HCT116 (cell line): ENCODE measurements at regions not wholly inside any gene's neighbourhood (a gene's known extent, or its start where the extent isn't known, plus 50 kb on each side); places are given as distances from the start of the nearest gene placed in this dataset.

ENCODE experiments used
- ATAC-seq: fragments of 200-7000 bp; cut with Tn5 transposase; 2 replicates; pipeline ENCODE4 v1.9.1; 2020; ENCODE audit warnings: mild to moderate bottlenecking, moderate library complexity
- BruUV-seq: library from RNA; stranded (reverse); fragments of 400-500 nt; replicated peaks from 2 replicates; lab custom pipeline; 2021; lab: Mats Ljungman, UMichigan
- CTCF ChIA-PET: fragments of 300-600 bp; sonication (Branson Sonifier 250); formaldehyde crosslinking; loops from one replicate; lab custom pipeline; 2021; ENCODE audit warnings: antibody characterized with exemption; lab: Charles Lee
- POLR2A ChIA-PET: fragments of 300-600, 350-600 bp; sonication (Branson Sonifier 250); formaldehyde crosslinking; loops from one replicate; lab custom pipeline; 2021; ENCODE audit warnings: antibody characterized with exemption; lab: Charles Lee
- RAD21 ChIA-PET, 2 experiments: fragments of 300-600 bp; sonication (Branson Sonifier 250); formaldehyde crosslinking; loops; one replicate each; lab custom pipeline; 2023; ENCODE audit warnings: low total read pairs in 2 of 2; ENCODE audit not compliant: uncharacterized antibody in 2 of 2, unreplicated experiment in 2 of 2, low non-redundant PET in 1 of 2; lab: Charles Lee
- DNase-seq: peaks from one replicate; pipeline ENCODE4 v3.0.0-alpha.2; 2010; ENCODE audit warnings: low read depth, low spot score
- H2AFZ ChIP-seq: fragments of 200-600 bp; shearing (Covaris generic), sonication (generic); 2 replicates; pipeline ENCODE4 v1.6.1; 2017; ENCODE audit warnings: low read depth, mixed run types, mixed read lengths, antibody characterized with exemption, low read length; ENCODE audit not compliant: poor library complexity, severe bottlenecking
- H3K27ac ChIP-seq: 2 replicates; pipeline ENCODE4 v1.5.1; 2012; ENCODE audit warnings: low read depth, low read length
- H3K27me3 ChIP-seq: fragments of 200-600 bp; sonication (generic); 2 replicates; pipeline ENCODE4 v1.6.1; 2016; ENCODE audit warnings: mixed run types, low read length, mixed read lengths; ENCODE audit not compliant: insufficient read depth
- H3K36me3 ChIP-seq, 2 experiments: fragments of 200-500 bp in 1 of 2; fragments of 200-600 bp in 1 of 2; sonication (Bioruptor generic) in 1 of 2; sonication (generic) in 1 of 2; 2 replicates each; pipeline versions ENCODE4 v1.5.1 to v1.6.1; 2014 to 2016; ENCODE audit warnings: low read length in 2 of 2, inconsistent platforms in 1 of 2, mixed read lengths in 1 of 2, mixed run types in 1 of 2; ENCODE audit not compliant: insufficient read depth in 2 of 2, control insufficient read depth in 1 of 2
- H3K4me1 ChIP-seq, 2 experiments: fragments of 200-600 bp in 1 of 2; sonication (generic) in 1 of 2; 2 replicates each; pipeline versions ENCODE4 v1.5.1 to v1.6.1; 2012 to 2017; ENCODE audit warnings: low read length in 2 of 2, inconsistent platforms in 1 of 2, mild to moderate bottlenecking in 1 of 2, mixed read lengths in 1 of 2, mixed run types in 1 of 2, moderate library complexity in 1 of 2; ENCODE audit not compliant: insufficient read depth in 2 of 2, control insufficient read depth in 1 of 2
- H3K4me2 ChIP-seq: fragments of 200-600 bp; sonication (generic); 2 replicates; pipeline ENCODE4 v1.6.1; 2017; ENCODE audit warnings: mixed run types, low read length, mixed read lengths
- H3K4me3 ChIP-seq, 2 experiments: fragments of 200-600 bp in 1 of 2; sonication (generic) in 1 of 2; replicated peaks in 1 of 2; 2 replicates each; pipeline ENCODE4 v1.5.1; 2011 to 2016; ENCODE audit warnings: low read length in 2 of 2, control low read depth in 1 of 2, low read depth in 1 of 2, mild to moderate bottlenecking in 1 of 2, mixed read lengths in 1 of 2, mixed run types in 1 of 2
- H3K79me2 ChIP-seq: fragments of 200-600 bp; sonication (generic); 2 replicates; pipeline ENCODE4 v1.6.1; 2017; ENCODE audit warnings: mild to moderate bottlenecking, mixed run types, low read length, moderate library complexity, mixed read lengths; ENCODE audit not compliant: insufficient read depth
- H3K9ac ChIP-seq: fragments of 200-600 bp; sonication (generic); 2 replicates; pipeline ENCODE4 v1.6.1; 2016; ENCODE audit warnings: low read length, mixed read lengths
- H3K9me2 ChIP-seq: fragments of 200-600 bp; sonication (generic), shearing (Covaris generic); 2 replicates; pipeline ENCODE4 v1.6.1; 2017; ENCODE audit warnings: mixed run types, mild to moderate bottlenecking, moderate library complexity; ENCODE audit not compliant: insufficient read depth
- H3K9me3 ChIP-seq, 2 experiments: fragments of 200-500 bp in 1 of 2; fragments of 200-600 bp in 1 of 2; sonication (Bioruptor generic) in 1 of 2; sonication (generic) in 1 of 2; 2 replicates each; pipeline ENCODE4 v1.6.1; 2014 to 2017; ENCODE audit warnings: low read length in 2 of 2, mixed read lengths in 2 of 2, inconsistent platforms in 1 of 2, low read depth in 1 of 2, mild to moderate bottlenecking in 1 of 2, mixed run types in 1 of 2, moderate library complexity in 1 of 2; ENCODE audit not compliant: control insufficient read depth in 1 of 2, insufficient read depth in 1 of 2
- H4K20me1 ChIP-seq: fragments of 200-600 bp; sonication (generic), shearing (Covaris generic); 2 replicates; pipeline ENCODE4 v1.6.1; 2017; ENCODE audit warnings: mixed run types, mild to moderate bottlenecking, moderate library complexity; ENCODE audit not compliant: insufficient read depth
- CEBPB ChIP-seq: IDR thresholded peaks from 2 replicates; pipeline ENCODE4 v1.6.1; 2012; ENCODE audit warnings: low read depth
- EGR1 ChIP-seq: IDR thresholded peaks from 2 replicates; pipeline ENCODE4 v1.6.1; 2012; ENCODE audit warnings: low read depth
- ELF1 ChIP-seq: IDR thresholded peaks from 2 replicates; pipeline ENCODE4 v1.6.1; 2012; ENCODE audit warnings: low read depth, borderline replicate concordance
- POLR2A ChIP-seq: IDR thresholded peaks from 2 replicates; pipeline ENCODE4 v1.7.0; 2011; ENCODE audit warnings: borderline replicate concordance; ENCODE audit not compliant: insufficient read depth, insufficient read length; ENCODE audit errors: extremely low read depth
- POLR2AphosphoS5 ChIP-seq: IDR thresholded peaks from 2 replicates; pipeline ENCODE4 v1.6.1; 2011; ENCODE audit warnings: mild to moderate bottlenecking, low read depth, low read length, moderate library complexity
- SIN3A ChIP-seq: IDR thresholded peaks from 2 replicates; pipeline ENCODE4 v1.6.1; 2012; ENCODE audit warnings: low read depth
- SP1 ChIP-seq: IDR thresholded peaks from 2 replicates; pipeline ENCODE4 v1.6.1; 2012; ENCODE audit warnings: low read depth
- SRF ChIP-seq: IDR thresholded peaks from 2 replicates; pipeline ENCODE4 v1.6.1; 2012; ENCODE audit warnings: low read depth
- YY1 ChIP-seq: IDR thresholded peaks from 2 replicates; pipeline ENCODE4 v1.6.1; 2011; ENCODE audit warnings: low read length, low read depth, moderate library complexity, mild to moderate bottlenecking; ENCODE audit not compliant: insufficient replicate concordance; ENCODE audit errors: extremely low read depth
- ZFX ChIP-seq: fragments of 450-650 bp; IDR thresholded peaks from 2 replicates; pipeline ENCODE4 v1.6.1; 2017
- ZNF274 ChIP-seq: fragments of 200-500 bp; sonication (Bioruptor generic); IDR thresholded peaks from 2 replicates; pipeline ENCODE4 v1.6.1; 2014; ENCODE audit warnings: mild to moderate bottlenecking, low read depth, low read length, inconsistent platforms
- intact Hi-C: fragments of 100-400 bp; cut with micrococcal nuclease; formaldehyde crosslinking; loops from 2 replicates; pipeline ENCODE4 v1.10.0; 2022
- TF ChIP-seq, protein P1 (sequence below): IDR thresholded peaks from 2 replicates; pipeline ENCODE4 v1.6.1; 2012
- TF ChIP-seq, protein P2 (sequence below), 3 experiments: fragments of 200-600 bp in 1 of 3; sonication (generic) in 1 of 3; IDR thresholded peaks in 2 of 3; conservative IDR thresholded peaks in 1 of 3; 2 replicates each; pipeline ENCODE4 v1.5.1; 2012 to 2017; ENCODE audit warnings: low read depth in 2 of 3, low read length in 2 of 3, antibody characterized with exemption in 1 of 3, borderline replicate concordance in 1 of 3, control low read depth in 1 of 3, mild to moderate bottlenecking in 1 of 3, mixed read lengths in 1 of 3, mixed run types in 1 of 3, moderate library complexity in 1 of 3; ENCODE audit not compliant: insufficient read depth in 1 of 3
- TF ChIP-seq, protein P3 (sequence below): IDR thresholded peaks from 2 replicates; pipeline ENCODE4 v1.6.1; 2012; ENCODE audit warnings: low read depth

DNA sequence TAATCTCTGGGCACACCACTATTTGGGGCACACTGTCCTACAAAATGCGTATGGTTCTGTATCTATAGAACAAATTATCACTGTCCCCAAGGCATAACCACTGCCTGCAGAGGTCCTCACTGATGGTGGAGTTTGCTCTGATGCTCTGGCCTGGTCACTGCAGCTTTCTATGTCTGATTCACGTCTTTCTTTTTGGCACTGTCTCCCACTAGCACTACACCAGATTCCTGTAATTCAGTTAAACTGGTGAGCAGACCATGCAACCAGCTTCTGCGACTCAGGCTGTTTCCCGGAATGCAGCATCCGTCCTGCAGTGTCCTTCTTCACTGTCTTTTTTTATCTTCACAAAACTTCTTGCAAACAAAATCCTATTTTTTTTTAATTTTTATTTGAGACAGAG lies 112.8 kb downstream of the KLF6 start:
- ATAC-seq (no peak), DNase-seq (no peak)
- no peak for TF ChIP-seq YY1
- TF ChIP-seq, protein P1, sequence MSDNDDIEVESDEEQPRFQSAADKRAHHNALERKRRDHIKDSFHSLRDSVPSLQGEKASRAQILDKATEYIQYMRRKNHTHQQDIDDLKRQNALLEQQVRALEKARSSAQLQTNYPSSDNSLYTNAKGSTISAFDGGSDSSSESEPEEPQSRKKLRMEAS: no peak
- TF ChIP-seq SRF: no peak
- TF ChIP-seq ELF1: no peak
- TF ChIP-seq, protein P2, sequence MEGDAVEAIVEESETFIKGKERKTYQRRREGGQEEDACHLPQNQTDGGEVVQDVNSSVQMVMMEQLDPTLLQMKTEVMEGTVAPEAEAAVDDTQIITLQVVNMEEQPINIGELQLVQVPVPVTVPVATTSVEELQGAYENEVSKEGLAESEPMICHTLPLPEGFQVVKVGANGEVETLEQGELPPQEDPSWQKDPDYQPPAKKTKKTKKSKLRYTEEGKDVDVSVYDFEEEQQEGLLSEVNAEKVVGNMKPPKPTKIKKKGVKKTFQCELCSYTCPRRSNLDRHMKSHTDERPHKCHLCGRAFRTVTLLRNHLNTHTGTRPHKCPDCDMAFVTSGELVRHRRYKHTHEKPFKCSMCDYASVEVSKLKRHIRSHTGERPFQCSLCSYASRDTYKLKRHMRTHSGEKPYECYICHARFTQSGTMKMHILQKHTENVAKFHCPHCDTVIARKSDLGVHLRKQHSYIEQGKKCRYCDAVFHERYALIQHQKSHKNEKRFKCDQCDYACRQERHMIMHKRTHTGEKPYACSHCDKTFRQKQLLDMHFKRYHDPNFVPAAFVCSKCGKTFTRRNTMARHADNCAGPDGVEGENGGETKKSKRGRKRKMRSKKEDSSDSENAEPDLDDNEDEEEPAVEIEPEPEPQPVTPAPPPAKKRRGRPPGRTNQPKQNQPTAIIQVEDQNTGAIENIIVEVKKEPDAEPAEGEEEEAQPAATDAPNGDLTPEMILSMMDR (IDR thresholded peaks at IDR 0.05 in 2 of 3, conservative IDR thresholded peaks at IDR 0.05 in 1 of 3; ENCODE audit: borderline replicate concordance in 1 of 3, insufficient read depth in 1 of 3, low read depth in 2 of 3, low read length in 2 of 3): no peak
- no peak for TF ChIP-seq ZFX
- no peak for TF ChIP-seq EGR1
- TF ChIP-seq POLR2A: no peak
- no peak for TF ChIP-seq POLR2AphosphoS5
- no peak for TF ChIP-seq SP1
- TF ChIP-seq, protein P3, sequence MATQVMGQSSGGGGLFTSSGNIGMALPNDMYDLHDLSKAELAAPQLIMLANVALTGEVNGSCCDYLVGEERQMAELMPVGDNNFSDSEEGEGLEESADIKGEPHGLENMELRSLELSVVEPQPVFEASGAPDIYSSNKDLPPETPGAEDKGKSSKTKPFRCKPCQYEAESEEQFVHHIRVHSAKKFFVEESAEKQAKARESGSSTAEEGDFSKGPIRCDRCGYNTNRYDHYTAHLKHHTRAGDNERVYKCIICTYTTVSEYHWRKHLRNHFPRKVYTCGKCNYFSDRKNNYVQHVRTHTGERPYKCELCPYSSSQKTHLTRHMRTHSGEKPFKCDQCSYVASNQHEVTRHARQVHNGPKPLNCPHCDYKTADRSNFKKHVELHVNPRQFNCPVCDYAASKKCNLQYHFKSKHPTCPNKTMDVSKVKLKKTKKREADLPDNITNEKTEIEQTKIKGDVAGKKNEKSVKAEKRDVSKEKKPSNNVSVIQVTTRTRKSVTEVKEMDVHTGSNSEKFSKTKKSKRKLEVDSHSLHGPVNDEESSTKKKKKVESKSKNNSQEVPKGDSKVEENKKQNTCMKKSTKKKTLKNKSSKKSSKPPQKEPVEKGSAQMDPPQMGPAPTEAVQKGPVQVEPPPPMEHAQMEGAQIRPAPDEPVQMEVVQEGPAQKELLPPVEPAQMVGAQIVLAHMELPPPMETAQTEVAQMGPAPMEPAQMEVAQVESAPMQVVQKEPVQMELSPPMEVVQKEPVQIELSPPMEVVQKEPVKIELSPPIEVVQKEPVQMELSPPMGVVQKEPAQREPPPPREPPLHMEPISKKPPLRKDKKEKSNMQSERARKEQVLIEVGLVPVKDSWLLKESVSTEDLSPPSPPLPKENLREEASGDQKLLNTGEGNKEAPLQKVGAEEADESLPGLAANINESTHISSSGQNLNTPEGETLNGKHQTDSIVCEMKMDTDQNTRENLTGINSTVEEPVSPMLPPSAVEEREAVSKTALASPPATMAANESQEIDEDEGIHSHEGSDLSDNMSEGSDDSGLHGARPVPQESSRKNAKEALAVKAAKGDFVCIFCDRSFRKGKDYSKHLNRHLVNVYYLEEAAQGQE: no peak
- TF ChIP-seq SIN3A: no peak
- no peak for TF ChIP-seq CEBPB
- TF ChIP-seq ZNF274: no peak
- ChIA-PET RAD21 (no interaction called here), CTCF (no interaction called here), POLR2A (no interaction called here)
- BruUV-seq: no TSS peak
- Histone ChIP-seq H3K9ac (no peak overlapping the region), H3K4me3 (no peak overlapping the region), H3K36me3 (no peaks in the 10 kb centered on the region), H2AFZ (no peak overlapping the region), H3K9me2 (no peaks in the 10 kb centered on the region), H3K4me2 (no peak overlapping the region), H3K27ac (no peak overlapping the region), H3K27me3 (no peaks in the 10 kb centered on the region), H3K79me2 (no peaks in the 10 kb centered on the region), H3K9me3 (no peaks in the 10 kb centered on the region), H4K20me1 (no peaks in the 10 kb centered on the region), H3K4me1 (peaks cover 4 to 6% of the 10 kb centered on the region in 2 experiments; a peak in 1 of 4 replicates)
- intact Hi-C loops: no loop called here
